ENCODE measurements at regions not wholly inside any gene's neighbourhood (a gene's known extent, or its start where the extent isn't known, plus 50 kb on each side); places are given as distances from the start of the nearest gene placed in this dataset.

DNA sequence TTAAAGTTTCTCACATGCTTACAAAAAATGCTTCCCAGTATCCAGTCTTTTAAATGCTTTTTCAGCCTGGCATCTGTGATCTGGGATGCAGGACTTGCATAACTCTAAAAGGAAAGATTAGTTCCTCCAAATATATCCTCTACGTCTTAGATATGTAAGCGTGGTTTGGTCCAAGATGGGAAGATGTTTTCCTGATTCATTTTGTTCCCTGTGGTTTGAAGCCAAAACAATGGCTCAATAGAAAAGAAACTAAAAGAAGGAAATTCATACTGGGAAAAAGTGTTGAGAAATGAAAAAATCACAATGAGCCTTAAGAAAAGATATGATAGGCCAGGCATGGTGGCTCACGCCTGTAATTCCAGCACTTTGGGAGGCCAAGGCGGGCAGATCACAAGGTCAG is 1002.8 kb downstream of the NAALADL2 start:
- H3K36me3 Mint-ChIP-seq (ENCODE audit: low read depth): no peaks in the 10 kb centered on the region
- H3K27me3 Mint-ChIP-seq (ENCODE audit: insufficient read depth): no peaks in the 10 kb centered on the region; the same call in 1 of the 2 replicates
- DNase-seq: no peak
- no peaks in the 10 kb centered on the region for H3K9me3 Mint-ChIP-seq
- peaks cover 7% of the 10 kb centered on the region for H3K4me1 Mint-ChIP-seq (ENCODE audit: low read depth)
- TF ChIP-seq, protein P1, sequence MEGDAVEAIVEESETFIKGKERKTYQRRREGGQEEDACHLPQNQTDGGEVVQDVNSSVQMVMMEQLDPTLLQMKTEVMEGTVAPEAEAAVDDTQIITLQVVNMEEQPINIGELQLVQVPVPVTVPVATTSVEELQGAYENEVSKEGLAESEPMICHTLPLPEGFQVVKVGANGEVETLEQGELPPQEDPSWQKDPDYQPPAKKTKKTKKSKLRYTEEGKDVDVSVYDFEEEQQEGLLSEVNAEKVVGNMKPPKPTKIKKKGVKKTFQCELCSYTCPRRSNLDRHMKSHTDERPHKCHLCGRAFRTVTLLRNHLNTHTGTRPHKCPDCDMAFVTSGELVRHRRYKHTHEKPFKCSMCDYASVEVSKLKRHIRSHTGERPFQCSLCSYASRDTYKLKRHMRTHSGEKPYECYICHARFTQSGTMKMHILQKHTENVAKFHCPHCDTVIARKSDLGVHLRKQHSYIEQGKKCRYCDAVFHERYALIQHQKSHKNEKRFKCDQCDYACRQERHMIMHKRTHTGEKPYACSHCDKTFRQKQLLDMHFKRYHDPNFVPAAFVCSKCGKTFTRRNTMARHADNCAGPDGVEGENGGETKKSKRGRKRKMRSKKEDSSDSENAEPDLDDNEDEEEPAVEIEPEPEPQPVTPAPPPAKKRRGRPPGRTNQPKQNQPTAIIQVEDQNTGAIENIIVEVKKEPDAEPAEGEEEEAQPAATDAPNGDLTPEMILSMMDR (IDR thresholded peaks at IDR 0.05): no peak
- no peak overlapping the region for H3K4me3 Mint-ChIP-seq
- no peak overlapping the region for H3K27ac Mint-ChIP-seq

Small RNAs in the stretch of these regions (microRNA-seq; reads per million reads assigned to microRNA genes)
- gene MIR7977: 3.1 reads per million
